Fibroblast of lung (primary cell): ENCODE measurements at regions not wholly inside any gene's neighbourhood (a gene's known extent, or its start where the extent isn't known, plus 50 kb on each side); places are given as distances from the start of the nearest gene placed in this dataset.

Experiments used
- DNase-seq, 2 donors: peaks; one replicate each; pipeline versions ENCODE4 v3.0.0 to v3.0.0-alpha.2; 2010; ENCODE audit warnings: low read depth in 2 of 2
- H2AFZ ChIP-seq: 2 replicates; pipeline ENCODE4 v1.5.1; 2012; ENCODE audit warnings: low read length, control low read depth, inconsistent platforms
- H3K27ac ChIP-seq: 2 replicates; pipeline ENCODE4 v1.5.1; 2011; ENCODE audit warnings: low read length, control low read depth; ENCODE audit not compliant: insufficient read depth
- H3K27me3 ChIP-seq: 2 replicates; pipeline ENCODE4 v1.5.1; 2011; ENCODE audit warnings: mild to moderate bottlenecking, low read length; ENCODE audit not compliant: control insufficient read depth, insufficient read depth
- H3K36me3 ChIP-seq: 2 replicates; pipeline ENCODE4 v1.5.1; 2011; ENCODE audit warnings: low read length; ENCODE audit not compliant: control insufficient read depth, insufficient read depth
- H3K4me1 ChIP-seq: 2 replicates; pipeline ENCODE4 v1.5.1; 2011; ENCODE audit warnings: low read length; ENCODE audit not compliant: control insufficient read depth, insufficient read depth; ENCODE audit errors: extremely low read depth
- H3K4me2 ChIP-seq: 2 replicates; pipeline ENCODE4 v1.5.1; 2011; ENCODE audit warnings: low read length, control low read depth; ENCODE audit not compliant: insufficient read depth; ENCODE audit errors: extremely low read depth
- H3K4me3 ChIP-seq, 4 experiments: fragments of 200-600 bp in 1 of 4; sonication (generic) in 1 of 4; replicated peaks in 1 of 4; 2 replicates each; pipeline ENCODE4 v1.5.1; 2011 to 2016; ENCODE audit warnings: low read length in 4 of 4, low read depth in 3 of 4, mild to moderate bottlenecking in 3 of 4, control low read depth in 2 of 4, inconsistent platforms in 1 of 4, mixed read lengths in 1 of 4; ENCODE audit not compliant: insufficient read depth in 1 of 4; ENCODE audit errors: control extremely low read depth in 1 of 4
- H3K79me2 ChIP-seq: 2 replicates; pipeline ENCODE4 v1.5.1; 2012; ENCODE audit warnings: mild to moderate bottlenecking, low read length, inconsistent platforms; ENCODE audit not compliant: control insufficient read depth, insufficient read depth
- H3K9ac ChIP-seq: 2 replicates; pipeline ENCODE4 v1.5.1; 2011; ENCODE audit warnings: mild to moderate bottlenecking, low read length, control low read depth; ENCODE audit not compliant: insufficient read depth
- H3K9me3 ChIP-seq: 2 replicates; pipeline ENCODE4 v1.5.1; 2012; ENCODE audit warnings: low read depth, low read length; ENCODE audit not compliant: control insufficient read depth, insufficient read depth
- H4K20me1 ChIP-seq: 2 replicates; pipeline ENCODE4 v1.5.1; 2011; ENCODE audit warnings: low read length; ENCODE audit not compliant: control insufficient read depth, insufficient read depth; ENCODE audit errors: extremely low read depth
- EZH2 ChIP-seq: IDR thresholded peaks from 2 replicates; pipeline ENCODE4 v1.5.1; 2012; ENCODE audit warnings: low read length, control low read depth, mild to moderate bottlenecking; ENCODE audit errors: missing control alignments
- TF ChIP-seq, protein P1 (sequence below), 2 donors: IDR thresholded peaks in 1 of 2; conservative IDR thresholded peaks in 1 of 2; 1 replicate in 1 of 2; 2 replicates in 1 of 2; pipeline ENCODE4 v1.5.1; 2011 to 2012; ENCODE audit warnings: low read length in 2 of 2, control low read depth in 1 of 2, inconsistent platforms in 1 of 2, low read depth in 1 of 2, mild to moderate bottlenecking in 1 of 2

DNA sequence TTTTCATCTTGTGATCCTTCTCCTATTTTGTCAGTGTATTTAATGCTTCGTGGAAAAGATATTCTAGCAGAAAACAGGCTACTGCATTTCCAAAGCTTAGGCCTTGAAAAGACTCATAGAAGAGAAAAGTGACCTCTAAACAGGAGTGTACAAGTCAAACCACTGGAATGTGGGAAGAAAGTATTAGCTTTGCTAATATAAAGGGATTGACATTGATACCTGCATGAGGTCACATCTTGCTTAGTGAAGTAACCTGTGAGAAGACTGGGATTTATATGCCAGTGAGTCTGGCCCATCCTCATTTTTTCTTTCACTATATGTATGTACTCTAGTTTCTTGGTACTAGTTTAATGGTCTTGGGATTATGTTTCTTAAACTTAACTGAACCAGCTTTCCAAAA is 132.9 kb upstream of the TMC3 start:
- Histone ChIP-seq H3K4me2 (no peak overlapping the region), H3K4me1 (peaks cover 4% of the 10 kb centered on the region), H4K20me1 (no peaks in the 10 kb centered on the region), H3K27ac (no peak overlapping the region), H3K9me3 (no peaks in the 10 kb centered on the region), H3K79me2 (no peaks in the 10 kb centered on the region), H3K4me3 (no peak overlapping the region), H3K9ac (no peak overlapping the region), H3K27me3 (no peaks in the 10 kb centered on the region), H3K36me3 (no peaks in the 10 kb centered on the region), H2AFZ (no peak overlapping the region)
- DNase-seq = no peak
- no peak for TF ChIP-seq EZH2
- TF ChIP-seq, protein P1, sequence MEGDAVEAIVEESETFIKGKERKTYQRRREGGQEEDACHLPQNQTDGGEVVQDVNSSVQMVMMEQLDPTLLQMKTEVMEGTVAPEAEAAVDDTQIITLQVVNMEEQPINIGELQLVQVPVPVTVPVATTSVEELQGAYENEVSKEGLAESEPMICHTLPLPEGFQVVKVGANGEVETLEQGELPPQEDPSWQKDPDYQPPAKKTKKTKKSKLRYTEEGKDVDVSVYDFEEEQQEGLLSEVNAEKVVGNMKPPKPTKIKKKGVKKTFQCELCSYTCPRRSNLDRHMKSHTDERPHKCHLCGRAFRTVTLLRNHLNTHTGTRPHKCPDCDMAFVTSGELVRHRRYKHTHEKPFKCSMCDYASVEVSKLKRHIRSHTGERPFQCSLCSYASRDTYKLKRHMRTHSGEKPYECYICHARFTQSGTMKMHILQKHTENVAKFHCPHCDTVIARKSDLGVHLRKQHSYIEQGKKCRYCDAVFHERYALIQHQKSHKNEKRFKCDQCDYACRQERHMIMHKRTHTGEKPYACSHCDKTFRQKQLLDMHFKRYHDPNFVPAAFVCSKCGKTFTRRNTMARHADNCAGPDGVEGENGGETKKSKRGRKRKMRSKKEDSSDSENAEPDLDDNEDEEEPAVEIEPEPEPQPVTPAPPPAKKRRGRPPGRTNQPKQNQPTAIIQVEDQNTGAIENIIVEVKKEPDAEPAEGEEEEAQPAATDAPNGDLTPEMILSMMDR (conservative IDR thresholded peaks at IDR 0.05 in 1 of 2, IDR thresholded peaks at IDR 0.05 in 1 of 2; ENCODE audit: low read depth in 1 of 2, low read length in 2 of 2) = no peak

DNA sequence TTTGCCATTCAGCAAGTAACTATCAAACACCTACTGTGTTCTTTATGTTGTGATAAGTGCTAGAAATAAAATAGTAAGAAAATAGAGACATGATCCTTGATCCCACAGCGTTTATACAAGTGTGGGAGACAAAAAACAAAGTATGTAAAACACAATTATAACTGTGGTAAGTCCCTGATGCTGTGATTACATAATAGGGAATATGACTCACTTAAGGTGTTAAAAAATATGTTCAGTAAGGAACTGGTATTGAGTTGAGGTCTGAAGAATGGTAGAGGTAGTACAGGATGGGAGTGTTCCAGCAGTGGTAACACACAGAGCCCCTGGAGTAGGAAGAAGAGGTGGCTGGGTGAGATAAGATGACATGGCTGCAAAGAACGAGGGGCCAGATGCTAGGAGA is 132.1 kb upstream of the TMC3 start:
- Histone ChIP-seq H3K4me3 (no peak overlapping the region), H3K4me2 (no peak overlapping the region)

DNA sequence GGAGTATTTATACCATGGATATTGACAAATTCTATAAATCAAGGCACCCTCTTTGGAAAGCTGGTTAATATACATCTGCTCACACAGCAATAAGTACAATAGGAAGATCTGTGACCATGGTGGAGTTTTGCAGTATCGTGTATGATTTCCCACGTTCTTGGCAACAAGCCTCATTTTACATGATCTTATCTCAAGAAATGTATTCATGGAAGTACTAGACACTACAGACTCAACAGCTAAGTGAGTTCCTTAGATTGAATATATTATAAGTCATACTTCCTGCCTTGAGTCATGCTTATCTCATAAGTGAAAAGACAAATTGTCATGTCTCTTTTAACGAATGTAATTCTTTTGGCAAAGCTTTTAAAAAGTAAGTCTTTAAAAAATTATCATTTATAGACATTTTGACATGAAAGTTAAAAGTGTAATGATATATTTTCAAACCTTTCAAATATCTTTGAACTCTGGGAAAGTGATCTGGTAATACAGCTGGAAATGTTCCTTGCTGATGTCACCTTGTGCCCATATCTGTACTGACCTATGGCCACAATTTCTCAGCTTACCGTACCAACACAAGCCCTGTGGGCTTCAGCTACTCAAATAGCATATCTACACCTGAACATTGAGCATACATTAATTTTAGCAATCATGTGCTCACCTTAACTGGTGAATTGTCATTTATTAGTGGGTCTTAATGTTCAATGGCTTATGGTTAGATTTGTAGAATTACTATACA is 130.3 kb upstream of the TMC3 start:
- Histone ChIP-seq H3K27me3 (no peaks in the 10 kb centered on the region), H3K9ac (no peak overlapping the region), H2AFZ (no peak overlapping the region), H3K27ac (no peak overlapping the region), H3K36me3 (no peaks in the 10 kb centered on the region), H3K9me3 (no peaks in the 10 kb centered on the region), H3K4me1 (peaks cover 4% of the 10 kb centered on the region), H3K79me2 (no peaks in the 10 kb centered on the region), H3K4me2 (no peak overlapping the region), H4K20me1 (no peaks in the 10 kb centered on the region), H3K4me3 (no peak overlapping the region)
- TF ChIP-seq EZH2 = no peak
- TF ChIP-seq, protein P1 (conservative IDR thresholded peaks at IDR 0.05 in 1 of 2, IDR thresholded peaks at IDR 0.05 in 1 of 2; ENCODE audit: low read depth in 1 of 2, low read length in 2 of 2) = no peak
- peak; percentile 28 to 83 for DNase-seq

More for the DNA sequence above, 132.1 kb upstream of the TMC3 start:
- H3K9ac ChIP-seq = no peak overlapping the region
- no peaks in the 10 kb centered on the region for H3K36me3 ChIP-seq
- no peak for TF ChIP-seq EZH2
- TF ChIP-seq, protein P1 (conservative IDR thresholded peaks at IDR 0.05 in 1 of 2, IDR thresholded peaks at IDR 0.05 in 1 of 2; ENCODE audit: low read depth in 1 of 2, low read length in 2 of 2) = no peak
- H3K79me2 ChIP-seq = no peaks in the 10 kb centered on the region
- H3K9me3 ChIP-seq = no peaks in the 10 kb centered on the region
- H3K27me3 ChIP-seq = no peaks in the 10 kb centered on the region
- H3K4me1 ChIP-seq = peaks cover 4% of the 10 kb centered on the region
- no peak for DNase-seq
- H4K20me1 ChIP-seq = no peaks in the 10 kb centered on the region
- no peak overlapping the region for H3K27ac ChIP-seq
- H2AFZ ChIP-seq = no peak overlapping the region
